ENCODE measurements at regions not wholly inside any gene's neighbourhood (a gene's known extent, or its start where the extent isn't known, plus 50 kb on each side); places are given as distances from the start of the nearest gene placed in this dataset.
"Not testable (repeated sequence)": the region's sequence is repeated elsewhere in the genome, so short reads cannot be mapped to it uniquely, and the experiment has no call there.

GRCh38 chr1:196366-196765 is 255.1 kb downstream of the OR4F29 start:
- DNase-seq = not testable (repeated sequence)

DNA sequence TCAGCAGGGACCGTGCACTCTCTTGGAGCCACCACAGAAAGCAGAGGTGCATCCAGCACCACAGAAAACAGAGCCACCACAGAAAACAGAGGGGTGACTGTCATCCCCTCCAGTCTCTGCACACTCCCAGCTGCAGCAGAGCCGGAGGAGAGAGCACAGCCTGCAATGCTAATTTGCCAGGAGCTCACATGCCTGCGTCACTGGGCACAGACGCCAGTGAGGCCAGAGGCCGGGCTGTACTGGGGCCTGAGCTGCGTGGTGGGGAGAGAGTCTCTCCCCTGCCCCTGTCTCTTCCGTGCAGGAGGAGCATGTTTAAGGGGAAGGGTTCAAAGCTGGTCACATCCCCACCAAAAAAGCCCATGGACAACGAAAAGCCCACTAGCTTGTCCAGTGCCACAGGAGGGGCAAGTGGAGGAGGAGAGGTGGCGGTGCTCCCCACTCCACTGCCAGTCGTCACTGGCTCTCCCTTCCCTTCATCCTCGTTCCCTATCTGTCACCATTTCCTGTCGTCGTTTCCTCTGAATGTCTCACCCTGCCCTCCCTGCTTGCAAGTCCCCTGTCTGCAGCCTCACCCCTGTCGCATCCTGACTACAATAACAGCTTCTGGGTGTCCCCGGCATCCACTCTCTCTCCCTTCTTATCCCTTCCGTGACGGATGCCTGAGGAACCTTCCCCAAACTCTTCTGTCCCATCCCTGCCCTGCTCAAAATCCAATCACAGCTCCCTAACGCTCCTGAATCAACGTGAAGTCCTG is 260.0 kb downstream of the OR4F29 start:
- peak; percentile 0 for DNase-seq

GRCh38 chr1:190678-191077 is 260.8 kb downstream of the OR4F29 start:
- not testable (repeated sequence) for DNase-seq

DNA sequence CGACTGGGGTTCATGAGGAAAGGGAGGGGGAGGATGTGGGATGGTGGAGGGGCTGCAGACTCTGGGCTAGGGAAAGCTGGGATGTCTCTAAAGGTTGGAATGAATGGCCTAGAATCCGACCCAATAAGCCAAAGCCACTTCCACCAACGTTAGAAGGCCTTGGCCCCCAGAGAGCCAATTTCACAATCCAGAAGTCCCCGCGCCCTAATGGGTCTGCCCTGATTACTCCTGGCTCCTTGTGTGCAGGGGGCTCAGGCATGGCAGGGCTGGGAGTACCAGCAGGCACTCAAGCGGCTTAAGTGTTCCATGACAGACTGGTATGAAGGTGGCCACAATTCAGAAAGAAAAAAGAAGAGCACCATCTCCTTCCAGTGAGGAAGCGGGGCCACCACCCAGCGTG is 261.6 kb downstream of the OR4F29 start:
- not testable (repeated sequence) for DNase-seq

DNA sequence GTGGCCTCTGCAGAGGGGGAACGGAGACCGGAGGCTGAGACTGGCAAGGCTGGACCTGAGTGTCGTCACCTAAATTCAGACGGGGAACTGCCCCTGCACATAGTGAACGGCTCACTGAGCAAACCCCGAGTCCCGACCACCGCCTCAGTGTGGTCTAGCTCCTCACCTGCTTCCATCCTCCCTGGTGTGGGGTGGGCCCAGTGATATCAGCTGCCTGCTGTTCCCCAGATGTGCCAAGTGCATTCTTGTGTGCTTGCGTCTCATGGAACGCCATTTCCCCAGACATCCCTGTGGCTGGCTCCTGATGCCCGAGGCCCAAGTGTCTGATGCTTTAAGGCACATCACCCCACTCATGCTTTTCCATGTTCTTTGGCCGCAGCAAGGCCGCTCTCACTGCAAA is 262.2 kb downstream of the OR4F29 start:
- DNase-seq = not testable (repeated sequence)

GRCh38 chr1:187298-187697 is 264.2 kb downstream of the OR4F29 start:
- DNase-seq = not testable (repeated sequence)

- peak; percentile 1 for DNase-seq
Measured at GRCh38 chr1:186691-187131, 264.8 kb downstream of the OR4F29 start.

GRCh38 chr1:186223-186622 is 265.3 kb downstream of the OR4F29 start:
- not testable (repeated sequence) for DNase-seq

DNA sequence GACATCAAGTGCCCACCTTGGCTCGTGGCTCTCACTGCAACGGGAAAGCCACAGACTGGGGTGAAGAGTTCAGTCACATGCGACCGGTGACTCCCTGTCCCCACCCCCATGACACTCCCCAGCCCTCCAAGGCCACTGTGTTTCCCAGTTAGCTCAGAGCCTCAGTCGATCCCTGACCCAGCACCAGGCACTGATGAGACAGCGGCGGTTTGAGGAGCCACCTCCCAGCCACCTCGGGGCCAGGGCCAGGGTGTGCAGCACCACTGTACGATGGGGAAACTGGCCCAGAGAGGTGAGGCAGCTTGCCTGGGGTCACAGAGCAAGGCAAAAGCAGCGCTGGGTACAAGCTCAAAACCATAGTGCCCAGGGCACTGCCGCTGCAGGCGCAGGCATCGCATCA is 266.0 kb downstream of the OR4F29 start:
- DNase-seq = not testable (repeated sequence)

GRCh38 chr1:184336-184686 is 267.2 kb downstream of the OR4F29 start:
- DNase-seq = not testable (repeated sequence)

- not testable (repeated sequence) for DNase-seq
Measured at GRCh38 chr1:183620-184335, 267.7 kb downstream of the OR4F29 start.

GRCh38 chr1:183081-183480 is 268.4 kb downstream of the OR4F29 start:
- not testable (repeated sequence) for DNase-seq

DNA sequence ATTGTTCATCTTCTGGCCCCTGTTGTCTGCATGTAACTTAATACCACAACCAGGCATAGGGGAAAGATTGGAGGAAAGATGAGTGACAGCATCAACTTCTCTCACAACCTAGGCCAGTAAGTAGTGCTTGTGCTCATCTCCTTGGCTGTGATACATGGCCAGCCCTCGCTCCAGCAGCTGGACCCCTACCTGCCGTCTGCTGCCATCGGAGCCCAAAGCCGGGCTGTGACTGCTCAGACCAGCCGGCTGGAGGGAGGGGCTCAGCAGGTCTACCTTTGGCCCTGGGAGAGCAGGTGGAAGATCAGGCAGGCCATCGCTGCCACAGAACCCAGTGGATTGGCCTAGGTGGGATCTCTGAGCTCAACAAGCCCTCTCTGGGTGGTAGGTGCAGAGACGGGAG is 268.8 kb downstream of the OR4F29 start:
- DNase-seq = not testable (repeated sequence)

DNA sequence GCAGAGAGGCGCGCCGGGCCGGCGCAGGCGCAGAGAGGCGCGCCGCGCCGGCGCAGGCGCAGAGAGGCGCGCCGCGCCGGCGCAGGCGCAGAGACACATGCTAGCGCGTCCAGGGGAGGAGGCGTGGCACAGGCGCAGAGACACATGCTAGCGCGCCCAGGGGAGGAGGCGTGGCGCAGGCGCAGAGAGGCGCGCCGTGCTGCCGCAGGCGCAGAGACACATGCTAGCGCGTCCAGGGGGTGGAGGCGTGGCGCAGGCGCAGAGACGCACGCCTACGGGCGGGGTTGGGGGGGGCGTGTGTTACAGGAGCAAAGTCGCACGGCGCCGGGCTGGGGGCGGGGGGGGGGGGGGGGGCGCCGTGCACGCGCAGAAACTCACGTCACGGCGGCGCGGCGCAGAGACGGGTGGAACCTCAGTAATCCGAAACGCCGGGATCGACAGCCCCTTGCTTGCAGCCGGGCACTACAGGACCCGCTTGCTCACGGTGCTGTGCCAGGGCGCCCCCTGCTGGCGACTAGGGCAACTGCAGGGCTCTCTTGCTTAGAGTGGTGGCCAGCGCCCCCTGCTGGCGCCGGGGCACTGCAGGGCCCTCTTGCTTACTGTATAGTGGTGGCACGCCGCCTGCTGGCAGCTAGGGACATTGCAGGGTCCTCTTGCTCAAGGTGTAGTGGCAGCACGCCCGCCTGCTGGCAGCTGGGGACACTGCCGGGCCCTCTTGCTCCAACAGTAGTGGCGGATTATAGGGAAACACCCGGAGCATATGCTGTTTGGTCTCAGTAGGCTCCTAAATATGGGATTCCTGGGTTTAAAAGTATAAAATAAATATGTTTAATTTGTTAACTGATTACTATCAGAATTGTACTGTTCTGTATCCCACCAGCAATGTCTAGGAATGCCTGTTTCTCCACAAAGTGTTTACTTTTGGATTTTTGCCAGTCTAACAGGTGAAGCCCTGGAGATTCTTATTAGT is 269.9 kb downstream of the OR4F29 start:
- DNase-seq = peak; percentile 20

DNA sequence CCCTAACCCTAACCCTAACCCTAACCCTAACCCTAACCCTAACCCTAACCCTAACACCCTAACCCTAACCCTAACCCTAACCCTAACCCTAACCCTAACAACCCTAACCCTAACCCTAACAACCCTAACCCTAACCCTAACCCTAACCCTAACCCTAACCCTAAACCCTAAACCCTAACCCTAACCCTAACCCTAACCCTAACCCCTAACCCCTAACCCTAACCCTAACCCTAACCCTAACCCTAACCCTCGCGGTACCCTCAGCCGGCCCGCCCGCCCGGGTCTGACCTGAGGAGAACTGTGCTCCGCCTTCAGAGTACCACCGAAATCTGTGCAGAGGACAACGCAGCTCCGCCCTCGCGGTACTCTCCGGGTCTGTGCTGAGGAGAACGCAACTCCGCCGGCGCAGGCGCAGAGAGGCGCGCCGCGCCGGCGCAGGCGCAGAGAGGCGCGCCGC is 270.7 kb downstream of the OR4F29 start:
- peak; percentile 1 for DNase-seq

- not testable (repeated sequence) for DNase-seq
Measured at GRCh38 chr1:138842-139241, 312.6 kb downstream of the OR4F29 start.

GRCh38 chr1:137664-138063 is 313.8 kb downstream of the OR4F29 start:
- DNase-seq = not testable (repeated sequence)

DNA sequence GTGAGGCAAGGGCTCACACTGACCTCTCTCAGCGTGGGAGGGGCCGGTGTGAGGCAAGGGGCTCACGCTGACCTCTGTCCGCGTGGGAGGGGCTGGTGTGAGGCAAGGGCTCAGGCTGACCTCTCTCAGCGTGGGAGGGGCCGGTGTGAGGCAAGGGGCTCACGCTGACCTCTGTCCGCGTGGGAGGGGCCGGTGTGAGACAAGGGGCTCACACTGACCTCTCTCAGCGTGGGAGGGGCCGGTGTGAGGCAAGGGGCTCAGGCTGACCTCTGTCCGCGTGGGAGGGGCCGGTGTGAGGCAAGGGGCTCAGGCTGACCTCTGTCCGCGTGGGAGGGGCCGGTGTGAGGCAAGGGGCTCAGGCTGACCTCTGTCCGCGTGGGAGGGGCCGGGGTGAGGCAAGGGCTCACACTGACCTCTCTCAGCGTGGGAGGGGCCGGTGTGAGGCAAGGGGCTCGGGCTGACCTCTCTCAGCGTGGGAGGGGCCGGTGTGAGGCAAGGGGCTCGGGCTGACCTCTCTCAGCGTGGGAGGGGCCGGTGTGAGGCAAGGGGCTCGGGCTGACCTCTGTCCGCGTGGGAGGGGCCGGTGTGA is 315.0 kb downstream of the OR4F29 start:
- DNase-seq = not testable (repeated sequence)

GRCh38 chr1:134936-135335 is 316.5 kb downstream of the OR4F29 start:
- DNase-seq = not testable (repeated sequence)

- not testable (repeated sequence) for DNase-seq
Measured at GRCh38 chr1:118440-118839, 333.0 kb downstream of the OR4F29 start.

DNA sequence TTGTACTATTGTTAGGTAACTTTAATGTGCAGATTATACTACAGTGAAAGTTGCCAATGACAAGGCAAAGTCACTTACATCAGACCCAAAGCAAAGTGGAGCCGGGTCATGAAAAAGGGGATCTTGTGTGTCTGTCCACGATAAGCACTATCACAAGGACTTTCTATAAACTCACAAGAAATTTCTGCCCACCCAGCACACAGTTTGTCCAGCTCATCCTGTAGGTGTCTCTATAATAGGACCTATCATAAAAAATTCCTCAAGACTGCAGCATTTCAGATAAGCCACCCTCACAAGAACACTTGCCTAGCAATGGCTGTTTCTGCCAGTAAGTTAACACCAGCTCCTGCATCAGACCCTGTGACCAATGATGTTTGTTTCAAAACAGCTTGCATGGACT is 335.9 kb downstream of the OR4F29 start:
- DNase-seq = not testable (repeated sequence)

GRCh38 chr1:104776-105175 is 346.7 kb downstream of the OR4F29 start:
- not testable (repeated sequence) for DNase-seq
